Fibroblast of skin of left quadriceps (primary cell): ENCODE measurements at regions not wholly inside any gene's neighbourhood (a gene's known extent, or its start where the extent isn't known, plus 50 kb on each side); places are given as distances from the start of the nearest gene placed in this dataset.
A peak's percentile ranks its signal among the peaks of the same experiment; 100 is the strongest.
"Not testable (repeated sequence)": the region's sequence is repeated elsewhere in the genome, so short reads cannot be mapped to it uniquely, and the experiment has no call there.

Source experiments
- DNase-seq, 2 experiments: peaks; one replicate each; pipeline ENCODE4 v3.0.0-alpha.2; 2013; ENCODE audit warnings: low read depth in 2 of 2

DNA sequence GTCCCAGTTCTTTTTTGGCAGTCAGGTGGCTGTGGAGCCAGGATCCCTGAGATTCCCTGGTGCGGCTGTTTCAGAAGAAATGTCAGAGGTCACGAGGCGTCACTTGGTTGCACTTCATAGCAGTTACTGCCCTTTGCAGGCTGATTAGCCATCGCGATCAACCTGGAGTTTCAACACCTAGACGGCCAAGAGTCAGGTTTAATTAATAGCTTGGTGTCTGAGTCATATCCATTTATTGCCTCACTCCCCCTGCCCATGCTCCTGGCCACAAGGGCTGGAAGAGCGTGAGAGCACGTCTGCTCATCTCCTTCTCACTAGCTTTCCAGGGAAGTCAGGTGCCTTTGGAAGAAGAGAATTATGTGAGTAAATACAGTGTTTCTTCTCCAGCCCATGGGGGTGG lies 552.3 kb downstream of the TSN start:
- DNase-seq = no peak

DNA sequence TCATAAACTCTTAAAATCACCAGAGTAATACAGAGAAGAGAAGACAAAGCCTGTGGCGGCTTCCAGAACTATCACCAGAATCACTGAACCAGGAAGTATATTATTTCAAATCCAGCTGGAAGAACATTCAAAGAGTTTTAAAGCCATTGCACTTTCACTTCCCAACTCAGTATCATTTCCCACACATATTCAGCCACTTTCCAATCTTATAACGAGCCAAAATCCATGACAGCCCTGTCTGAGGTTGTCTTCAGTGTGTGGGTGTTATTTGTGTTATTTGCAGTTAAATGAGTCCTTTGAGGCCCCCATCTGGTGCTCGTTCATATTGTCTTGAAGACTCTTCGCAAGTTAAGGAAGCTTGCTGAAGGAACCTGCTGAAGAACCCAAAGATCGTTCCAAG lies 559.9 kb downstream of the TSN start:
- no peak for DNase-seq

DNA sequence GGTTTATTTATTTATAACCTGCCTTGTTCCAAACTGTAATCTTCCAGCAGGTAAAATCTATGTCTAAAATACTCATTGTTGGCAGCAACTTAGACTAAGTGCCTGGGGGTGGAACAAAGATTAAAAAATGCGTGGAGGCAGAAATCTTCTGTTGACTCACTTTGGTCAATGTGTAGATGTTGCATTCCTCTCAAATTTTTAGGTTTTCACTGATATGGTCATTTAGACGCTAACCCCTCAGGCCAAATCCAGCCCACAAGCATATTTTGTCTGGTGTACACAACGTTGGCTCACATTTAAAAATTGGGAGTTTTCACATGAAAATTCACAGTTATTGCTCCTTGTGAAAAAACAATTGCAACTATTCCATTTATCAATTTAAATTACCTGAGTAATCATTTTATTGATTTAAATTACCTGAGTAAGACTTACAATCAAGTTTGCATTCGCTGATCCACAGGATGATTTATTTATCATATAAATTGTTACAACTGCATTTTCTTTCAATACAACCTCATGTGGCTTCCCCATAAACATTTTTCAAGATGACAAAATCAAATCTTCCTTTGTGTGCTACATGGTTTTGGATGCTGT lies 564.2 kb downstream of the TSN start:
- no peak for DNase-seq

GRCh38 chr2:122322815-122323214 lies 567.4 kb downstream of the TSN start:
- DNase-seq = no peak

GRCh38 chr2:122323927-122324326 lies 568.5 kb downstream of the TSN start:
- DNase-seq = no peak

DNA sequence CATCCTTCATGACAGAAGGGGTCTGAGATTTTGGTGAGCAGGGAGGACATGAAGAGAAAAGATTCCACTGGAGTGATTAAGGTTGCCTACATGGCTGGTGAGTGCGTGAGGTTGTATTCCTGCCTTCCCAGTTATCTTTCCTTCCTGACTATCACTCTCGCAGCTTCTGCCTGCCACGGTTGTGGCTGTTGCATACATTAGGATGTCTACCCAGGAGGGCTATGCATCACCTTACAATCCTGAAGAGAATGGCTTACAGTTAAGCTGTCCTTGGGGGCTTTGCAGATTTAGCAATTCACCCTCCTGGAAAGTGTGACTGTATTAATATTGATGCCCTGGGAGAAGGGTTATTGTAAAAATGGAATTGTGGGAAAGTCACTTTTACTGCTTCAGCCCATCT lies 571.0 kb downstream of the TSN start:
- DNase-seq = no peak

DNA sequence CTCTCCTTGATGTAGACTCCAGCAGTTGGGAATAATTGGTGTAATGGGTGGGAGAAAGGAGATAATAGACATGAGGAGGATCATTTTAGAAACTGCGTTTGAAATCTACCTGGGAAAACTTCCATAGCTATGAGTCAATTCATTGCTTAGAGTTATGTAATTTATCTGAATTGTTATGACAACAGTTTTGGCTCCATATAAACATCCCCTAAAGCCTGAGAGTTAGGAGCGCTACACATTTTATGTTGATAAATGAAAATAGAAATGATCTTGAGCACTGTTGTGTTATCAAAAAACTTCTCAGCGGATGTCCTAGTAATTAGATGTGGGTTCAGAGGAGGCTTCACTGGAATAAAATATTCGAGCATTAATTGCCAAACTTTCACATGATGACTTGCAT lies 573.4 kb downstream of the TSN start:
- DNase-seq = no peak

DNA sequence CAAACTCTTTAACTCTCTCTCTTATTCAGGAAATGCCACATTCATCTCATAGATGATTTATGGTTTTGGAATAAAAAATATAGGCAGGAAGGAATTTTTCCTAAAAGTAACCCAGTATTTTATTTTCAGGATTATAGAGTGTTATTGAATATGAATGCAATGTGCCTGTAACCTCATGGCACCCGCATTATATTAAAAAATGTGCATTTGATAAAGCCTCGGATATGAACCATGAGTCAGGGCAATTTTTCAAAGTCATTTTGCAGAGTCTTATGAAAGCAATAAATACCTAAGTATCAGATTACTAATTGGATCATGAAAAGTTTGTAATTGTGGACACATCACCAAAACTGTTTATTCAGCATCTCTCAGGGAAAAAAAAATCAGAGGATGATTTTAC lies 573.8 kb downstream of the TSN start:
- DNase-seq = peak; percentile 3

GRCh38 chr2:122333932-122334331 lies 578.5 kb downstream of the TSN start:
- no peak for DNase-seq

- DNase-seq = no peak
These were observed 582.5 kb downstream of the TSN start for GRCh38 chr2:122338000-122338399.

DNA sequence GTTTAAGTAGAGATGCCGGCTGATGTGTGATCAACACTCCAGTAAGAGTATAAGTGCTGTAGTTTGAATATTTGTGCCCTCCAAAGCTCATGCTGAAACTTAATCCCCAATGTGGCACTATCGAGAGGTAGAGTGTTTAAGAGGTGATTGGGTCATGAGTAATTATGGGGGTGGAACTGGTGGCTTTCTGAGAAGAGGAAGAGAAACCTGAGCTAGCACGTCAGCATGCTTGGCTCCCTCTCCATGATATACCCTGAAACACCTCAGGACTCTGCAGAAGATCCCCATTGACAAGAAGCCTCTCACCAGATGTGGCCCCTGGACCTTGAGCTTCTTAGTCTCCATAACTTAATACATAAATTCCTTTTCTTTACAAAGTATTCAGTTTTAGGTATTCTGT lies 584.8 kb downstream of the TSN start:
- no peak for DNase-seq

DNA sequence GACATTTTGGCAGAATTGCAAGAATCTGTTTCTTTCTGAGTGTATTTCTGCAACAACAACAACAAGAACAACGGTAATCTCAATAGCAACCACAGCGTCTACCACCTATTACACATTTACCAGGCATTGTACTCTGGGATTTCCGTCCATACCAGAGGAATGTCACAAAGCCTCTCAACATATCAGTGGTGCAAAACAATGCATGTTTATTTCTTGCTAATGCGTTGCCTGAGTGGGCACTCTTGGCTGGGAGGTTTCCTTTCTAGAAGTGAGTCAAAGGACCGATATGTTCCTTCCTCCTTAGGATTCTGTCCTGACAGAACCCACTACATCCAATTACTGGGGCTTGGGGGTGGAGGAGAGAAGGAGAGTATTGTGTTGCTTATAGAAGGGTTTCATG lies 585.6 kb downstream of the TSN start:
- DNase-seq = no peak

GRCh38 chr2:122352151-122352550 lies 596.7 kb downstream of the TSN start:
- not testable (repeated sequence) for DNase-seq

GRCh38 chr2:122357998-122358397 lies 602.5 kb downstream of the TSN start:
- DNase-seq = no peak

GRCh38 chr2:122358729-122359128 lies 603.3 kb downstream of the TSN start:
- no peak for DNase-seq

DNA sequence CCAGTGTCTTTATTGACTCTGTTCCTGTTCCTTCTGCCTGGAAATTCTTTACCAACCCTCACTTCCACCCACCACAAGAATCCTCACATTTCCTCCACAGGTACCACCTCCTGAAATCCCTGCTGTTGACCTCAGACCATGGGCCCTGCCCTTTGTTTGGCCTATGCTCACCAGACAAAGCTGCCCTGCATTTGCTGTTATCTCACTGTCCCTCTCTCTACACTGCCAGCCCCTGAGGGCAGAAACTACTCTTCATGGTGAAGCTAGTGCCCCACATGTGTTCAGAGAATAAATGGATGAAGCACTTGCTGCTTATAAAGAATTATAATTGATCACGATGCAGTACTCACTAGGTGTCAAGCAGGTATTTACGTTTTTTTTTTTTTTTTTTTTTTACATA lies 608.4 kb downstream of the TSN start:
- DNase-seq = no peak

DNA sequence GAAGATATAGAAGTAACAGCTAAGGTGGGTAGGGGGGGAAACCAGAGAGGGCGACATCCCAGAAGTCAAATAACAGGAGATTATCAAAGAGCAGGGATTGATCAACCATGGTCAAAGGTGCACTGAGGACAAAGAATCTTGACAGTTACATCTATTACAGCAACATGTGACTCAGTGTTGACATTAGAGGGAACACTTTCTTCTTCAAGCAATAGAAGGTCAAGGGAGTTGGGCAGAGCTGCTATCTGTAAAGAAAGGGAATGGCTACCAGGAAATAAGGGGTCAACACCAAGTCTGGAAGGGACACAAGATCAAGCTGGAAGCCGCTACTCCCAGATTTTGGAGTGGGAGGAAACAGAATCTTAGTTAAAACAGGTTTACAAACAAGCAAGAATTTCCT lies 611.0 kb downstream of the TSN start:
- no peak for DNase-seq

DNA sequence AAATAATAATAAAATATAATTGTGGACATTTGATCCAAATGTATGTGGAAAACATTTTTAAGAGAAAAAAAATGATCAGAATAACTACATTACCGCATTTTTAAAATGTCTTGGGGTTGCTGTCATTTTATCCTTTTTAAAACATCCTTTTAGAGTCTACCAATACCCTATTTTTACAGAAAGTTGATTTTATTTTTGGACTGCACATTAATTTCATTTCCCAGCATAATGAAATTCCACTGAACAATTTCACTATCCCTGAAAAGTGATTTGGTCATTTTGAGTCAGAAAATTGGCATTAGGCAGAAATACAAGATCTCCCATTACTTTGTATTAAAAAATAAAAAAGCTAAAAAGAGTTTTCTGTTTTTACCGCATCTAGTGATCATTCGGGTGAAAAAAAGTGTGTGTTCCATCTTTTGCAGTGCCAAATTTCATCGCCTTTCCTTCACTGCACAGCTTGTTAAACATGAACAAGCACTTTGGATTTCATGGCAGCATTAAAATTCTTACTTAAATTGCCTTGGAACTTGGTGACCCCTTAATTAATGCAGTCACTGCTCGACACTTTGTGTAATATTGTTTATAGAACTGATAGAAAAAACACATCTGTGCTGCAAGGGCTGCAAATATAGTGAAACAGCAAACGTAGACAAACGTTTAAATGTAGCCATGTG lies 611.7 kb downstream of the TSN start:
- no peak for DNase-seq

DNA sequence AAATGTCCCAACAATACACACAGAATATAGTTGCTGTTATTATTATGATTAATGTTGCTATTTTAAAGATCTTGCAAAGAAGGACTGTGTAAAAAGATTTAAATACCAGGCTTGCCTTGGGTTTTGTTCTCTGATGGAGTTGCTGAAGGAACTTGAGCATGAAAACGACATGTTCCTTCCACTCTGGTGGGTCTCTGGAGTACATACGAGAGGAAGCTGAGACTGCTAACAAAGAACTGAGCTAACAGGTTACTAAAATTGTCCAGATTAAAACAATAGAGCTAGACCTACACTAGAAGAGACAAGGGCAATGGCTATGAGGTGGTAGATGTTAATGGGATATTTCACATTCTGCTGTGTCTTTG lies 612.2 kb downstream of the TSN start:
- no peak for DNase-seq

DNA sequence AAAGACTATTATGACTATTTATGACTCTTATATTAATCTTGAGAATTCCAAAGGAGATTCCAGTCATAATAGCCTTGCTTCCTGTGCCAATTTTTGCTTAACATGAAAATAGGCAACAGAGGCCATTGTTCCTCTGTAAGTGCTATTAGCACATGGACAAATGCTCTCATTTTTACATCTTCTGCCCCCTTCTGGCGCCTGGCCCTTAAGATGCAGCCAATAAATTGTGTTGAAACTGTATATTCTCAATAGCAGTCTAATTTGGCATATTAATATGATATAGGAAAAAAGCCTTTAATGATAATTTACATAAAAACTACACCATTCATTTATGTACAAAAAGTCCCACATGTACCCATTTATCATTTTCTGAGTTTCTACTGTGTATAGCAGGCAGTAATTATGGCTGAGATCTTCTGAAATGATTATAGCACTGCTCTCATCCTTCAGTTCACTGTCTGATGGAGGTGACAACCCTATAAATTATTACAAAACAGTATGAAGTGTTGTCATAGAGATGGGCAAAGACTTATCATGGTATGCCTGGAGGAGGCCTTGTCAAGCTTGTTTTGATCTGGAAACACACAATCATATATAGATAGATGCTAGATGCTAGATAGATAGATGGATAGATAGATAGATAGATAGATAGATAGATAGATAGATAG lies 613.3 kb downstream of the TSN start:
- no peak for DNase-seq

- no peak for DNase-seq
These were observed 623.1 kb downstream of the TSN start for GRCh38 chr2:122378521-122378920.

GRCh38 chr2:122384768-122385333 lies 629.4 kb downstream of the TSN start:
- no peak for DNase-seq

- DNase-seq = no peak
These were observed 632.8 kb downstream of the TSN start for GRCh38 chr2:122388208-122388607.
